Glutamatergic neuron (in vitro differentiated cells): ENCODE measurements at regions not wholly inside any gene's neighbourhood (a gene's known extent, or its start where the extent isn't known, plus 50 kb on each side); places are given as distances from the start of the nearest gene placed in this dataset.
"Not testable (repeated sequence)": the region's sequence is repeated elsewhere in the genome, so short reads cannot be mapped to it uniquely, and the experiment has no call there.

ENCODE experiments used
- DNase-seq: peaks from one replicate; pipeline ENCODE4 v3.0.0; 2022
- H3K27ac Mint-ChIP-seq: one replicate; pipeline ENCODE4 v1.8.0; 2020; ENCODE audit warnings: mild to moderate bottlenecking, mixed read lengths, inconsistent platforms; ENCODE audit not compliant: unreplicated experiment
- H3K27me3 Mint-ChIP-seq: one replicate; pipeline ENCODE4 v1.8.0; 2020; ENCODE audit warnings: mild to moderate bottlenecking, moderate library complexity, mixed read lengths, inconsistent platforms; ENCODE audit not compliant: unreplicated experiment
- H3K36me3 Mint-ChIP-seq: one replicate; pipeline ENCODE4 v1.8.0; 2020; ENCODE audit warnings: mild to moderate bottlenecking, mixed read lengths, inconsistent platforms; ENCODE audit not compliant: unreplicated experiment
- H3K4me1 Mint-ChIP-seq: one replicate; pipeline ENCODE4 v1.8.0; 2020; ENCODE audit warnings: mild to moderate bottlenecking, low read depth, mixed read lengths, inconsistent platforms; ENCODE audit not compliant: unreplicated experiment
- H3K4me3 Mint-ChIP-seq: one replicate; pipeline ENCODE4 v1.8.0; 2020; ENCODE audit warnings: mild to moderate bottlenecking, mixed read lengths, inconsistent platforms; ENCODE audit not compliant: unreplicated experiment
- H3K9me3 Mint-ChIP-seq: one replicate; pipeline ENCODE4 v1.8.0; 2020; ENCODE audit warnings: mild to moderate bottlenecking, moderate library complexity, mixed read lengths, inconsistent platforms; ENCODE audit not compliant: unreplicated experiment
- CTCF ChIP-seq: fragments of 200-600 bp; sonication (generic); IDR thresholded peaks from one replicate; pipeline ENCODE4 v1.5.0; 2021; ENCODE audit not compliant: partially characterized antibody, unreplicated experiment

- Mint-ChIP-seq H3K27me3 (no peaks in the 10 kb centered on the region), H3K4me3 (no peak overlapping the region), H3K36me3 (no peaks in the 10 kb centered on the region), H3K4me1 (no peaks in the 10 kb centered on the region), H3K27ac (no peak overlapping the region), H3K9me3 (no peaks in the 10 kb centered on the region)
- no peak for TF ChIP-seq CTCF
- DNase-seq: no peak
Observed at GRCh38 chrY:19465809-19466208, 278.7 kb downstream of the KDM5D start.

- DNase-seq: no peak
- Mint-ChIP-seq H3K4me1 (no peaks in the 10 kb centered on the region), H3K27ac (no peak overlapping the region), H3K9me3 (no peaks in the 10 kb centered on the region), H3K27me3 (no peaks in the 10 kb centered on the region), H3K4me3 (no peak overlapping the region), H3K36me3 (no peaks in the 10 kb centered on the region)
- no peak for TF ChIP-seq CTCF
Observed at GRCh38 chrY:19456855-19457448, 287.6 kb downstream of the KDM5D start.

- peak; percentile 72 for TF ChIP-seq CTCF
- H3K27me3 Mint-ChIP-seq: no peaks in the 10 kb centered on the region
Observed at GRCh38 chrY:19433059-19433458, 311.5 kb downstream of the KDM5D start.

GRCh38 chrY:19427736-19428518 lies 316.6 kb downstream of the KDM5D start:
- Mint-ChIP-seq H3K9me3 (no peaks in the 10 kb centered on the region), H3K27me3 (peaks cover under 1% of the 10 kb centered on the region), H3K27ac (no peak overlapping the region), H3K36me3 (peaks cover 3% of the 10 kb centered on the region), H3K4me1 (no peaks in the 10 kb centered on the region), H3K4me3 (no peak overlapping the region)
- TF ChIP-seq CTCF: no peak
- DNase-seq: no peak

More at GRCh38 chrY:19433059-19433458, 311.5 kb downstream of the KDM5D start:
- Mint-ChIP-seq H3K27ac (no peak overlapping the region), H3K36me3 (no peaks in the 10 kb centered on the region), H3K9me3 (peaks cover 3% of the 10 kb centered on the region), H3K4me1 (no peaks in the 10 kb centered on the region), H3K4me3 (no peak overlapping the region)
- DNase-seq: no peak

GRCh38 chrY:19427191-19427590 lies 317.3 kb downstream of the KDM5D start:
- not testable (repeated sequence) for H3K9me3 Mint-ChIP-seq, DNase-seq, H3K4me3 Mint-ChIP-seq, H3K36me3 Mint-ChIP-seq, H3K27ac Mint-ChIP-seq, H3K27me3 Mint-ChIP-seq, H3K4me1 Mint-ChIP-seq
